Caki2 (cell line): ENCODE measurements at regions not wholly inside any gene's neighbourhood (a gene's known extent, or its start where the extent isn't known, plus 50 kb on each side); places are given as distances from the start of the nearest gene placed in this dataset.

Experiments used
- DNase-seq: peaks from one replicate; pipeline ENCODE4 v3.0.0-alpha.2; 2015; ENCODE audit warnings: low read depth
- in situ Hi-C: cut with HindIII; loops from 2 replicates; pipeline ENCODE4 v1.10.0; 2016; ENCODE audit warnings: low sequenced_read_pairs, low pct_unique_long_range_greater_than_20kb, mixed read lengths

DNA sequence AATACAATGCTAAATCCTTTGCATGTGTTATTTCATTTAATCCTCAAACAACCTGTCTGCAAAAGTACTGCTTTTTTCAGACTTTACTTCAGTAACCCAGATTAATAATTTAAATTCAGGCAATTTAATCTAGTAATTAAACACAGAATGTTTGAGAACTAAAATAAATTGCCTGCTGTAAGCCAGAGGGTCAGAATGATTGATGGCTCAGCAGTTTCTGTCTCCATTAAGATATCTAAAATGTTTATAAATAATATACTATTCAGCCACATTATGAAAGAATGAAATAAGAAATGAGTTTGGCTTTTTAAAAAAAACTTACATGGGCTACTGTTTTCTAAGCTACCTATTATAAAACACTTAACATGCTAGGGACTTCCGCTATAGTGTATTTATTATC lies 846.0 kb downstream of the FAM181B start:
- DNase-seq: no peak
- in situ Hi-C loops: no loop called here

GRCh38 chr11:81886406-81887075 lies 847.1 kb downstream of the FAM181B start:
- in situ Hi-C loops: no loop called here
- DNase-seq: no peak

- in situ Hi-C loops: no loop called here
- DNase-seq: no peak
These were observed 859.0 kb downstream of the FAM181B start for GRCh38 chr11:81874635-81875034.

DNA sequence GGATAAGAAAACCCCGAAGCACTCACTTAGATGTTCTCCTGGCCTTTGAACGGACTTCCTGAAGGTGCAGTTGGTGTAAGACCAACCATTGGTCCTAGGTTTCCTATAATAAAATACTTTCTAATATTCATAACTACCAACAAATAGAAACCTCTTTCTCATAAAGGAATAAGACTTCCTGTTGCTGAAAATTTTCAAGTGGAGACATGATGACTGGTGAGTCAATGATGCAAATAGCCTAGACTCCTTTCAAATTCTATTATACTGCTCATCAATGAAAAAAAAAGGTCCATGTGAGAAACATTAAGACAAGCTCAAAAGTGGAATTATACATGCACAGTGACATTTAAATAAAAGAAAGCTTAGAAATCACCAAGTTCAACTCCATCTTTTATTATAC lies 862.8 kb downstream of the FAM181B start:
- in situ Hi-C loops: no loop called here

GRCh38 chr11:81870066-81870412 lies 863.6 kb downstream of the FAM181B start:
- in situ Hi-C loops: no loop called here
- no peak for DNase-seq

More for the DNA sequence above, 862.8 kb downstream of the FAM181B start:
- no peak for DNase-seq

DNA sequence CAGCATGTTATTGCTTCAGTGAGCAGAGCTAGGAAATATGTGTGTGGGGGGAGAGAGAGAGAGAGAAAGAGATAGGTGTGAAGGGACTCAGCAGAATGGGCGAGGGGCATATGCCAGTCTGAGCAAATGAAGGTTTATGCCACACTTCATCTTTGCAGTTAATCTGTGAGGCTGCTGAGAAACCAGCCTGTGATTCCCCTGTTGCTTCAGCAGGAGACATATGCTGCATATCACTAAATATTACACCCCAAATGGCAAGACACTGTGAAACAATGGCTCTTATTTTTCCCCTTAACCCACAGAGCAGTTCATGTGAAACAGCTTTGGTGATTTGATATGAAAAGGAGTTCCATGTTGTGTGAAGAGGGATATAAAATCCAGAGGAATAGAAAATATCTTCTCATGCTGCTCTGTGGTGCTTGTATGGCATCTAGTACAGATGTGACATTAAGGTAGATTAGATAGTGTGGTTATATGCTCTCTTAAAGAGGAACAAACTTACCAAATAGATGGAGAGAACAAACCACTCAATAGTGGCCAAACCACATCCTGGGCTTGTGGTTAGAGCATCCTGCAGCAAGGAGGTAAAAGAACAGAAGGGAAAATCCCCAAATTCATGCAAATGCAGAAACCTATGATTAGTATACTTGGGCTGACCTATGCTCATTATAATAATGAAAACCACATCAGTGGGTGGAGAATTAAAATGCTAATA lies 864.2 kb downstream of the FAM181B start:
- in situ Hi-C loops: no loop called here
- DNase-seq: no peak

DNA sequence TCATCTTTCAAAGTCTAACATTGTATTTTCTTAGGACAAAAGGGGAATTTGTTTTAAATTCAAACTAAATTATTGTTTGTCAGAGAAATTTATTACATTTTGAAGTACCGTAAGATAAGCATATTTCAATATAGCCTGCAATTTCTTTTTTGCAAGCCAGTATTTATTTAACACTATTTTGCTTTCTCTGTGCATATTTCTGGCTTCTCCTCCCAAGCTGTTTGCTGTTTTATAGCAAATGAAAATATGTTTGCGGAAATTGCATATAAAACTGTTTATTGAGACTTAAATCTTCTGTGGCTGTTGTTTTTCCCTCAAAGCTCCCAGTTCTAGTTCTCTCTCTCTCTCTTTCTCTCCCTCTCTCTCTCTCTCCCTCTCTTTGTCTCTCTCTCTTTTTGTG lies 866.8 kb downstream of the FAM181B start:
- DNase-seq: no peak
- in situ Hi-C loops: no loop called here

- in situ Hi-C loops: no loop called here
- DNase-seq: no peak
These were observed 876.3 kb downstream of the FAM181B start for GRCh38 chr11:81857386-81857785.

DNA sequence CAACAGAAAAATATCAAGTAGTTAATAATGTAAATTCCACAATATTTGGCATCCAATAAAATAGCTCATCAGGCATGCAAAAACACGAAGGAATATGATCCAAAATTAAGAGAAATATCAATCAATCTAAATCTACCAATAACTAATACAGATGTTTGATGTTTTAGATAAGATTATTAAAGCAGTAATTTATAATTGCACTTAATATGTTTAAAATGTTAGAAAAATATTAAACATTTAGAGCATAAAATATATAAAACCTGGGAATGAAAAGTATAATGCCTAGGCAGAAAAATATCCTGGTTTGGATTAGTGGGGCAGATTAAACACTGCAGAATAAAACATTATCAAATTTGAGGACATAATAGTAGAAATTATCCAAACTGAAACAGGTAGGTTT lies 879.9 kb downstream of the FAM181B start:
- no peak for DNase-seq
- in situ Hi-C loops: no loop called here

GRCh38 chr11:81852896-81853295 lies 880.8 kb downstream of the FAM181B start:
- no peak for DNase-seq
- in situ Hi-C loops: no loop called here

DNA sequence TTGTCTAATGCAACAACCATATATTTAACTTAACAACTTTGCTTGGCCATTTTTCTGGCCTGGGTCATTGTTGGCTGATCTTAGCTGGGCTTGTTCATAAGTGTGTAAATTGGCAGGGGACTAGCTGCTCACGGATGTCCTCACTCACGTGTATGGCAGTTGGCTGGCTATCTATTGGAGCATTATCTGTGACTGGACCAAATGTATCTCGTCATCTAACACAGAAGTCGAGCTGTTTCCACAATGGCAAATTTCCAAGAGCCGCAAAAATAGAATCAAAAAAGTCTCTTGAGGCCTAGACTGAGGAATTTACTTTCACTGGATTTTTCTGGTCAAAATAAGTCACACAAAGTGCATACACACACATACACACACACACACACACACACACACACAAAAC lies 893.3 kb downstream of the FAM181B start:
- in situ Hi-C loops: no loop called here

GRCh38 chr11:81839976-81840375 lies 893.7 kb downstream of the FAM181B start:
- no peak for DNase-seq
- in situ Hi-C loops: no loop called here

More for the DNA sequence above, 893.3 kb downstream of the FAM181B start:
- no peak for DNase-seq

DNA sequence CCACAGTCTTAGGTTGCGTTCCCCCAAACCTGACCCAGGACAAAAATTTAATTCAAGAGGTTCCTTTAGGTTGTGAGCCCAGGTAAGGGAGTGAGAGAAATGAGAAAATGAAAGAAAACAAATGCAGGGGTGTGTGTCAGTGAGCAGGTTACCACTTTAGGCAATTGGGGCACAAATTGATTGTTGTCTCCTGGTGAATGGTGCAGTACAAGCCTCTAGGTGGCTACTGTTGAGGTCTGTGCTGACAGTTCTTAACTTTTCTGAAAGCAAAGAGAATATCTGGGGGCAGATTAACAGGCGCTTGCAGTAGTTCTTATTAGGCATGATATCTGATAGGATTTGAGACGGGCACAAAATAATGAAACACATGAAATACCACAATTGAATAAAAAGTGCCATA lies 894.6 kb downstream of the FAM181B start:
- no peak for DNase-seq
- in situ Hi-C loops: no loop called here

- in situ Hi-C loops: no loop called here
- DNase-seq: no peak
These were observed 903.7 kb downstream of the FAM181B start for GRCh38 chr11:81829976-81830375.

DNA sequence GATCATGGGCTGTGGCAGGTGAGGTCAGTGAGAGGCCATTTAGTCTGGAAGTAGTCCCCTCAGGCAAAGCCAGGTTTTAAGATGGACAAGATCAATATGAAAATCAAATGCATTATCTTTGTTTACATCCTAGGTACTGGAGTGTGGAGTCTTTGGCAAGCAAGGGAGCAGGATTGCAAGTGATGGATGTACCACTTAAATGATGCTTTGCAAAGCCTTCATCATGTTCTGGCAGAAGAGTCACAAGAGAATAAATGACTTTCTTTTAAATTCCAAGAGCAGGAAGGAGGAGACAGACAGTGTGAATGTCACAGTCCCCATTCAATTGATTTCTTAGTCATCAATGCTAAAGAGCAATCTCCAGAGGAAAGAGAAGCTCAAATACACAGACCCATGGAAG lies 908.3 kb downstream of the FAM181B start:
- DNase-seq: no peak
- in situ Hi-C loops: no loop called here

DNA sequence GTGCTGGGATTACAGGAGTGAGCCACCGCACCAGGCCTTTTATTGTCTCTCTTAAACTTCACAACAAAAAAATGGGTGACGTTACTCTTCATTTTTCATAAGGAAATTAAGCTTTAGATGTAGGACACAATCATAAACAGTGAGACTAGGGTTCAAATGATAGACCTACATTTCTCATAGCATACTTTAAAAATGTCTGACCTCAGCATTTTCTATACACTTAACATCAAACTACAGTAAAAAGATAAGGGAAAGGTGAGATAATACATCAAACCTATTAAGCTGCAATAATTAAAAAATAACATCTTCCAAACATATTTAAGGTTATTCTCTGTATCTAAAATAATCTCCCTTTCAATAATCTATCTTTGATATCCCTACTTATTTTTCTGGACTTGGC lies 914.2 kb downstream of the FAM181B start:
- in situ Hi-C loops: no loop called here
- no peak for DNase-seq

GRCh38 chr11:81804858-81805257 lies 928.8 kb downstream of the FAM181B start:
- in situ Hi-C loops: no loop called here
- no peak for DNase-seq

DNA sequence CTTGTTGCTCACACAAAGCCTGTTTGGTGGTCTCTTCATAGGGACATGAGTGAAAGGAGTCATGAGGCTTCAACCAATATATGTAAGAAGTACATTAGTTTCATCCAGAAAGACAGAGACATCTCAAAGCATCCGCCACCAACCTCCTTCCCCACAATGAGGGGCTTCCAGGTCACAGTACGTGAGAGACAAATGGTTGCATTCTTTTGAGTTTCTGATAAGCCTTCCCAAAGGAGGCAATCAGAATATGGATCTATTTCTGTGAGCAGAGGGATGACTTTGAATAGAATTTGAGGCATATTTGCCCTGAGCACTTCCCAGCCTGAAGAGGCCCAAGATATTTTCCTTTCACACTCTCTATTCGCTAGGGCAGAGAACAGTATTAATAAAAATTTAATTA lies 931.1 kb downstream of the FAM181B start:
- in situ Hi-C loops: no loop called here
- no peak for DNase-seq

- no peak for DNase-seq
- in situ Hi-C loops: no loop called here
These were observed 941.2 kb downstream of the FAM181B start for GRCh38 chr11:81792416-81792815.

DNA sequence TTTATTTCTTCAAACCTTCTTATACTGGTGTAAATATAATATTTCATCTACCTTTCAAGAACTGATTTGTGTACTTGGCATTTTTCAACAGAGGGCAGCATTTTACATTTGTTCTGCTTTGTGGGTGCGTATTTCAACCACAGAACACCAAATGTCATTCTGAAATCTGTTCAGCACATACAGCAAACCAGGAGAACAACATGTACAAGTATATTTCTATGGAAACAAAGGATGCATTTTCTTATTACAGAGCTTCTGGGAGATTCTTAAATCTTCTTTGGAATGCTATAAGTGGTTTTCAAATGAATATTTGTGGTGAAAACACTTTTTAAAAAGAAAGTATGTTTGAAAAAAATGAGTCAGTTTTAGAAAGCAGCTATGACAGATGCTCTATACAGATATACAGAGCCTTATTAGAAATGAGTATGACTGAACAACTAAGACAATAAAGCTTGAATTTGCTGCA lies 946.0 kb downstream of the FAM181B start:
- in situ Hi-C loops: no loop called here

More for the DNA sequence above, 946.0 kb downstream of the FAM181B start:
- no peak for DNase-seq
